GM21717 (cell line): ENCODE measurements at regions not wholly inside any gene's neighbourhood (a gene's known extent, or its start where the extent isn't known, plus 50 kb on each side); places are given as distances from the start of the nearest gene placed in this dataset.
A peak's percentile ranks its signal among the peaks of the same experiment; 100 is the strongest.

Source experiments
- ATAC-seq: cut with Tn5 transposase; IDR thresholded peaks from one replicate; pipeline ENCODE4 v1.9.1; 2021; ENCODE audit warnings: mild to moderate bottlenecking, moderate library complexity; ENCODE audit not compliant: unreplicated experiment

- ATAC-seq = no peak
Measured at GRCh38 chr3:95401693-95402092, 1338.8 kb downstream of the NSUN3 start.

- no peak for ATAC-seq
Measured at GRCh38 chr3:95407709-95408463, 1345.0 kb downstream of the NSUN3 start.

- ATAC-seq = no peak
Measured at GRCh38 chr3:95408464-95408862, 1345.6 kb downstream of the NSUN3 start.

GRCh38 chr3:95418251-95418650, 1355.4 kb downstream of the NSUN3 start:
- ATAC-seq = no peak

GRCh38 chr3:95424279-95424678, 1361.4 kb downstream of the NSUN3 start:
- ATAC-seq = no peak

- ATAC-seq = no peak
Measured at GRCh38 chr3:95434491-95434890, 1371.6 kb downstream of the NSUN3 start.

GRCh38 chr3:95437409-95437808, 1374.5 kb downstream of the NSUN3 start:
- ATAC-seq = no peak

GRCh38 chr3:95438274-95438673, 1375.4 kb downstream of the NSUN3 start:
- ATAC-seq = no peak

- no peak for ATAC-seq
Measured at GRCh38 chr3:95442766-95443165, 1371.6 kb upstream of the EPHA6 start.

- no peak for ATAC-seq
Measured at GRCh38 chr3:95449841-95450240, 1364.6 kb upstream of the EPHA6 start.

- ATAC-seq = no peak
Measured at GRCh38 chr3:95453242-95453641, 1361.2 kb upstream of the EPHA6 start.

- ATAC-seq = no peak
Measured at GRCh38 chr3:95456835-95457234, 1357.6 kb upstream of the EPHA6 start.

- ATAC-seq = no peak
Measured at GRCh38 chr3:95459706-95460105, 1354.7 kb upstream of the EPHA6 start.

- no peak for ATAC-seq
Measured at GRCh38 chr3:95460274-95460673, 1354.1 kb upstream of the EPHA6 start.

GRCh38 chr3:95462161-95462560, 1352.2 kb upstream of the EPHA6 start:
- no peak for ATAC-seq

- ATAC-seq = no peak
Measured at GRCh38 chr3:95464346-95464745, 1350.0 kb upstream of the EPHA6 start.

GRCh38 chr3:95468331-95468730, 1346.1 kb upstream of the EPHA6 start:
- no peak for ATAC-seq

- no peak for ATAC-seq
Measured at GRCh38 chr3:95474338-95474737, 1340.1 kb upstream of the EPHA6 start.

GRCh38 chr3:95476534-95476933, 1337.9 kb upstream of the EPHA6 start:
- no peak for ATAC-seq

GRCh38 chr3:95506174-95506573, 1308.2 kb upstream of the EPHA6 start:
- ATAC-seq = no peak

GRCh38 chr3:95508124-95508523, 1306.3 kb upstream of the EPHA6 start:
- peak; percentile 54 for ATAC-seq

- no peak for ATAC-seq
Measured at GRCh38 chr3:95511828-95512227, 1302.6 kb upstream of the EPHA6 start.

- ATAC-seq = no peak
Measured at GRCh38 chr3:95514260-95514659, 1300.1 kb upstream of the EPHA6 start.
